Peyer's patch (tissue), 4 donors: ENCODE measurements at regions not wholly inside any gene's neighbourhood (a gene's known extent, or its start where the extent isn't known, plus 50 kb on each side); places are given as distances from the start of the nearest gene placed in this dataset.

Experiments used
- DNase-seq, 3 donors: peaks; one replicate each; pipeline ENCODE4 v3.0.0-alpha.2; 2017 to 2019
- H3K27ac ChIP-seq, 4 donors: fragments of 200-600 bp; sonication (generic); one replicate each; pipeline ENCODE4 v1.5.1; 2016 to 2019
- H3K27me3 ChIP-seq, 2 donors: fragments of 200-600 bp; sonication (generic); one replicate each; pipeline ENCODE4 v1.5.1; 2019
- H3K36me3 ChIP-seq, 3 donors: fragments of 200-600 bp; sonication (generic); one replicate each; pipeline ENCODE4 v1.5.1; 2016 to 2019
- H3K4me1 ChIP-seq, 4 donors: fragments of 200-600 bp; sonication (generic); one replicate each; pipeline ENCODE4 v1.5.1; 2016 to 2019
- H3K4me3 ChIP-seq, 4 donors: fragments of 200-600 bp; sonication (generic); 1 replicate in 3 of 4; 2 replicates in 1 of 4; pipeline ENCODE4 v1.5.1; 2016 to 2019; ENCODE audit warnings: mild to moderate bottlenecking in 1 of 4
- H3K9me3 ChIP-seq, 4 donors: fragments of 200-600 bp; sonication (generic); one replicate each; pipeline ENCODE4 v1.5.1; 2016 to 2019; ENCODE audit warnings: mild to moderate bottlenecking in 1 of 4
- POLR2A ChIP-seq, 2 donors: fragments of 450-650 bp; IDR thresholded peaks; one replicate each; pipeline ENCODE4 v1.5.1; 2017; ENCODE audit warnings: antibody characterized with exemption in 2 of 2, mild to moderate bottlenecking in 2 of 2, moderate library complexity in 2 of 2
- TF ChIP-seq, protein P1 (sequence below), 6 experiments: fragments of 450-650 bp in 4 of 6; fragments of 200-600 bp in 2 of 6; sonication (generic) in 1 of 6; IDR thresholded peaks; one replicate each; pipeline ENCODE4 v1.5.1; 2017 to 2019; ENCODE audit warnings: antibody characterized with exemption in 6 of 6, mild to moderate bottlenecking in 3 of 6, moderate library complexity in 1 of 6

DNA sequence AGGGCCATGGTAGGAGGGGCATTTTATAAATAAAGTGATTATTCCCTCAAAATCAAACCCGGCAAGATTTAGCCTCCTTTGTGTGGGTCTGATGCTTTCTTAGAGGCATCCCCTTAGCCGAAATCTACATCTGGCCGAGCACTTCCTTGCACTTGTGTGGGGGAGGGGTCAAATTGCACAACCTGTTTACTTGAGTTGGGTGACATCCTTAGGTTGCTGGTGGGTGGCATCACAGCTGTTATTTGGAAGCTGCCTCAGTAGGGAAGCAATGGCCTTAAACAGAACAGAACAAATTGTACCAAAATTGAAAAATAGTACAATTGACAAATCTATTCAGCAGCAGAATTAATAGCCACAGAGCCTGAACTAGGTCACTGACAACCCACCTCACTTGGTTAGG lies 546.1 kb downstream of the SNAPC1 start:
- Histone ChIP-seq H3K27ac (no peak overlapping the region), H3K36me3 (no peaks in the 10 kb centered on the region), H3K4me3 (no peak overlapping the region), H3K27me3 (no peaks in the 10 kb centered on the region), H3K9me3 (no peaks in the 10 kb centered on the region), H3K4me1 (peaks cover 0 to 6% (median 0%) of the 10 kb centered on the region in 4 donors)
- TF ChIP-seq, protein P1, sequence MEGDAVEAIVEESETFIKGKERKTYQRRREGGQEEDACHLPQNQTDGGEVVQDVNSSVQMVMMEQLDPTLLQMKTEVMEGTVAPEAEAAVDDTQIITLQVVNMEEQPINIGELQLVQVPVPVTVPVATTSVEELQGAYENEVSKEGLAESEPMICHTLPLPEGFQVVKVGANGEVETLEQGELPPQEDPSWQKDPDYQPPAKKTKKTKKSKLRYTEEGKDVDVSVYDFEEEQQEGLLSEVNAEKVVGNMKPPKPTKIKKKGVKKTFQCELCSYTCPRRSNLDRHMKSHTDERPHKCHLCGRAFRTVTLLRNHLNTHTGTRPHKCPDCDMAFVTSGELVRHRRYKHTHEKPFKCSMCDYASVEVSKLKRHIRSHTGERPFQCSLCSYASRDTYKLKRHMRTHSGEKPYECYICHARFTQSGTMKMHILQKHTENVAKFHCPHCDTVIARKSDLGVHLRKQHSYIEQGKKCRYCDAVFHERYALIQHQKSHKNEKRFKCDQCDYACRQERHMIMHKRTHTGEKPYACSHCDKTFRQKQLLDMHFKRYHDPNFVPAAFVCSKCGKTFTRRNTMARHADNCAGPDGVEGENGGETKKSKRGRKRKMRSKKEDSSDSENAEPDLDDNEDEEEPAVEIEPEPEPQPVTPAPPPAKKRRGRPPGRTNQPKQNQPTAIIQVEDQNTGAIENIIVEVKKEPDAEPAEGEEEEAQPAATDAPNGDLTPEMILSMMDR (IDR thresholded peaks at IDR 0.05) = no peak
- TF ChIP-seq POLR2A (IDR thresholded peaks at IDR 0.05) = no peak
- DNase-seq = no peak

DNA sequence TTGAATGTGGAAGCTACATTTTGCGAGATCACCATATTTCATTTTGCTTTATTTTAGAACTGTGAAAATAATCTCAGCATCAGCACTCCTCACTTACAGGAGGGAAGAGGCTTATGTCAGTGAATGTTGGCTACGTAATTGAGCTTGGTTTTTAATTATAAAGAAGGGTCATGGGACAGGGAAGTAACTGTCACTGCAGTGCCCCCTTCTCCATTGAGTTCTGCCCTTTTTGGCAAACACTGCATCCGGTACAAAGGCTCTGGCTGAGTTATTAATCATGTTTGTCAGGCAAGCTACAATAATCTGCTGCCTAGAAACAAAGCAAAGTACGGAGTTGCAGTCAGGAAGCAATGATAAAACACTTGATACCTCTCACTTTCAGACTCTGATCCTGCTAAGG lies 546.7 kb downstream of the SNAPC1 start:
- DNase-seq = no peak
- no peak for TF ChIP-seq POLR2A (IDR thresholded peaks at IDR 0.05)
- TF ChIP-seq, protein P1 (IDR thresholded peaks at IDR 0.05) = no peak
- Histone ChIP-seq H3K27ac (no peak overlapping the region), H3K4me1 (peaks cover 0 to 6% (median 0%) of the 10 kb centered on the region in 4 donors), H3K4me3 (no peak overlapping the region), H3K27me3 (no peaks in the 10 kb centered on the region), H3K36me3 (no peaks in the 10 kb centered on the region), H3K9me3 (no peaks in the 10 kb centered on the region)

DNA sequence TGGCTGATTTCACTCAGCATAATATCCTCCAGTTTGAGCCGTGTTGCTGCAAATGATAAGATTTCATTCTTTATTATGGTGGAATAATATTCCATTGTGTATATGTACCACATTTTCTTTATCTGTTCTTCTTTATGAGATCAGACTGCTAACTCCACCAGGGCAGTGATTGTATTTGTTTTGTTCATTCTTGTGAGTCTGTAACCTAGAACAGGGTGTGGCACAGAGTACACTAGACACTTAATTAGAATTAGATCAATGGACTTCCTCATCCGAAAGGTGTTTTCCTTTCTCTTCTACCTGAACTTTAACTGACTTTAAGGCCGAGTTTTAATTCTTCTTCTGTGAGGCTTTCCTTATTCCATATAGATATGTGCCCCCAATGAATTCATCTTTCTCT lies 551.0 kb downstream of the SNAPC1 start:
- DNase-seq = no peak
- H3K4me1 ChIP-seq = no peaks in the 10 kb centered on the region
- TF ChIP-seq, protein P1 (IDR thresholded peaks at IDR 0.05) = no peak
- TF ChIP-seq POLR2A (IDR thresholded peaks at IDR 0.05) = no peak
- H3K36me3 ChIP-seq = no peaks in the 10 kb centered on the region
- no peaks in the 10 kb centered on the region for H3K9me3 ChIP-seq
- no peaks in the 10 kb centered on the region for H3K27me3 ChIP-seq
- H3K27ac ChIP-seq = no peak overlapping the region
- H3K4me3 ChIP-seq = no peak overlapping the region

DNA sequence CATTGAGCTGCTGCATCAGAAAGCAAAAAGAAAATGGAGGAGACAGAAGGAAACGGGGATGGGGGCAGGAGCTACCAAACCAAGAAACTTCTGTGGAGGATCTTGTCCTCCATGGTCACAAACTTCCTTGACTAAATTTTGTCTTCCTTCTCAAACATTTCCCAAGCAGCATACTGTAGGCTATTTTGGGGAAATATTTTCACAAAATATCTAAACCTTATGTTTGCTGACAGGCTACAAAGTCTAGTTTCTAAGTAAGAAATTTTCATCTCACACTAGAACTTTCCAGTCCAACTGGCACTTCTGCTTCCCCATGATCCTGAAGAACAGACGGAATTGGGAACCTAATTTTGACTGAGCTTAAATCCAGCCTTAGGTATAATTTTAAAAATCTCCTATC lies 552.0 kb downstream of the SNAPC1 start:
- no peak for DNase-seq
- no peaks in the 10 kb centered on the region for H3K9me3 ChIP-seq
- TF ChIP-seq POLR2A (IDR thresholded peaks at IDR 0.05) = no peak
- TF ChIP-seq, protein P1 (IDR thresholded peaks at IDR 0.05) = no peak
- H3K27ac ChIP-seq = no peak overlapping the region
- no peaks in the 10 kb centered on the region for H3K4me1 ChIP-seq
- H3K36me3 ChIP-seq = no peaks in the 10 kb centered on the region
- H3K4me3 ChIP-seq = no peak overlapping the region
- H3K27me3 ChIP-seq = no peaks in the 10 kb centered on the region

DNA sequence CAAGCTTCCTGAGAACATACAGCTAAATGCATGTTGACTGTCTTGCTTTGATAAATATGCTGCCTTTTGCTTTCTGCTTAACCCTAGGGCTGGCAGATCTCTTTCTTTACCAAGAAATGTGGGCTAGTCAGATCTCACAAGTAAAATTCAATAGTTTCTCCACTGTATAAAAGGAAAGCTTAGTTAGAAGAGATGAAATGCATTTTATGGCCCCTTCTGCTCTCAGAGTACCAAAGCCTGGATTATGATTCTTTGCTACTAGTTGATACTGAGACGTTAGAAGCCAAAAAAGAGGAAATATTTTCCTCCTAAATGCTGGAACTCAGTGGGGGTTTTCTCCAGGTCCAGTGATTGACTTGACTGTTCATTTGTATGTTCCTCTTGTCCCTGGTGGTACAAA lies 552.7 kb downstream of the SNAPC1 start:
- no peaks in the 10 kb centered on the region for H3K36me3 ChIP-seq
- no peaks in the 10 kb centered on the region for H3K27me3 ChIP-seq
- H3K4me3 ChIP-seq = no peak overlapping the region
- H3K4me1 ChIP-seq = no peaks in the 10 kb centered on the region
- H3K27ac ChIP-seq = no peak overlapping the region
- no peak for DNase-seq
- H3K9me3 ChIP-seq = no peaks in the 10 kb centered on the region
- no peak for TF ChIP-seq POLR2A (IDR thresholded peaks at IDR 0.05)
- TF ChIP-seq, protein P1 (IDR thresholded peaks at IDR 0.05) = no peak

DNA sequence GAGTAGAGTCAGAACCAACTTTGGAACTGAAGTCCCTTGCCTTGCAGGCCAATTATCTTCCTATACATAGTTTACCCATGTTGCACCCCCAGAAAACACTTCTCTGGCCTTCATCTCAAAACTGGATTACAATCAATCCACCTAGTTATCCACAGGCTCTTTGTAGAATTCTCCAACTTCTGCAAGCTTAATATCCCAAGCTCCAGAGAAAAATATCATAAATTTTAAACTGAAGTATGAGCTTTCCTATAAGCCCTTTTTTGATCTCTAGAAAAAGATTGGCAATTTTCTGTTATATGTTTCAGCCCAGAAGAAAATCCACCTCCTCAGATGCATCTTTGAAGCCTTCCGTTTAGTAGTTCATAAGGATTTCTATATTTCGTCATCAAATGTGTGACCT lies 553.4 kb downstream of the SNAPC1 start:
- no peak for DNase-seq
- no peak for TF ChIP-seq POLR2A (IDR thresholded peaks at IDR 0.05)
- TF ChIP-seq, protein P1 (IDR thresholded peaks at IDR 0.05) = no peak
- no peak overlapping the region for H3K4me3 ChIP-seq
- no peak overlapping the region for H3K27ac ChIP-seq
- no peaks in the 10 kb centered on the region for H3K9me3 ChIP-seq
- H3K27me3 ChIP-seq = no peaks in the 10 kb centered on the region
- H3K4me1 ChIP-seq = no peaks in the 10 kb centered on the region
- H3K36me3 ChIP-seq = no peaks in the 10 kb centered on the region
